ENCODE measurements at regions not wholly inside any gene's neighbourhood (a gene's known extent, or its start where the extent isn't known, plus 50 kb on each side); places are given as distances from the start of the nearest gene placed in this dataset.

- no peak for TF ChIP-seq TOX (CRISPR knock-in tag; IDR thresholded peaks at IDR 0.05; ENCODE audit: borderline replicate concordance)
- no peak for TF ChIP-seq PATZ1 (CRISPR knock-in tag; IDR thresholded peaks at IDR 0.05; ENCODE audit: borderline replicate concordance)
- no peak for TF ChIP-seq OSR1 (CRISPR knock-in tag; IDR thresholded peaks at IDR 0.05)
- TF ChIP-seq ZC3H10 (CRISPR knock-in tag; IDR thresholded peaks at IDR 0.05): no peak
Observed at GRCh38 chr14:66163023-66163422, 323.1 kb upstream of the CCDC196 start (continued).

GRCh38 chr14:66165337-66165736 lies 320.8 kb upstream of the CCDC196 start:
- no peak for ATAC-seq

GRCh38 chr14:66174453-66174891 lies 311.7 kb upstream of the CCDC196 start:
- no peak for ATAC-seq
- TF ChIP-seq TSHZ2 (CRISPR knock-in tag; IDR thresholded peaks at IDR 0.05): no peak
- TF ChIP-seq ARNTL (CRISPR knock-in tag; IDR thresholded peaks at IDR 0.05; ENCODE audit: borderline replicate concordance, low read depth): no peak
- TF ChIP-seq PPARA (CRISPR knock-in tag; IDR thresholded peaks at IDR 0.05; ENCODE audit: borderline replicate concordance): no peak
- no peak for TF ChIP-seq OSR1 (CRISPR knock-in tag; IDR thresholded peaks at IDR 0.05)
- TF ChIP-seq SNAI2 (CRISPR knock-in tag; IDR thresholded peaks at IDR 0.05): no peak
- TF ChIP-seq ISL1 (CRISPR knock-in tag; IDR thresholded peaks at IDR 0.05): no peak
- TF ChIP-seq ZFP30 (CRISPR knock-in tag; IDR thresholded peaks at IDR 0.05): no peak
- no peak for TF ChIP-seq TCF4 (CRISPR knock-in tag; IDR thresholded peaks at IDR 0.05; ENCODE audit: borderline replicate concordance)
- no peak for TF ChIP-seq POU6F1 (CRISPR knock-in tag; IDR thresholded peaks at IDR 0.05; ENCODE audit: borderline replicate concordance, low read depth)
- no peak for TF ChIP-seq ZNF70 (CRISPR knock-in tag; IDR thresholded peaks at IDR 0.05)
- no peak for TF ChIP-seq BACH2 (CRISPR knock-in tag; IDR thresholded peaks at IDR 0.05; ENCODE audit: borderline replicate concordance)

More at GRCh38 chr14:66165337-66165736, 320.8 kb upstream of the CCDC196 start:
- TF ChIP-seq GLIS3 (CRISPR knock-in tag; IDR thresholded peaks at IDR 0.05) (no peak), POU6F1 (CRISPR knock-in tag; IDR thresholded peaks at IDR 0.05; ENCODE audit: borderline replicate concordance, low read depth) (no peak), ARNTL (CRISPR knock-in tag; IDR thresholded peaks at IDR 0.05; ENCODE audit: borderline replicate concordance, low read depth) (no peak), ISL1 (CRISPR knock-in tag; IDR thresholded peaks at IDR 0.05) (no peak), ZFP3 (CRISPR knock-in tag; IDR thresholded peaks at IDR 0.05) (no peak), CREB5 (CRISPR knock-in tag; IDR thresholded peaks at IDR 0.05; ENCODE audit: low read depth) (no peak), ZC3H10 (CRISPR knock-in tag; IDR thresholded peaks at IDR 0.05) (no peak), RARB (CRISPR knock-in tag; IDR thresholded peaks at IDR 0.05) (no peak), TSHZ2 (CRISPR knock-in tag; IDR thresholded peaks at IDR 0.05) (no peak)

All from SK-N-SH treated with all-trans-retinoic acid at 6 μM for 48 hours (cell line).